Activated T-helper 2 cell treated with anti-CD3 and anti-CD28 coated beads, Interferon-gamma antibody, Interleukin-2, Interleukin-4, amounts not matched to agents 10 μg/mL and 5 μg/mL and 100 μg/mL, durations not matched to agents 14 hours and 24 hours and 36 hours (primary cell): ENCODE measurements at regions not wholly inside any gene's neighbourhood (a gene's known extent, or its start where the extent isn't known, plus 50 kb on each side); places are given as distances from the start of the nearest gene placed in this dataset.

Experiments used
- DNase-seq: peaks from one replicate; pipeline ENCODE4 v3.0.0; 2021; ENCODE audit warnings: low spot score
- H3K27ac Mint-ChIP-seq: one replicate; pipeline ENCODE4 v1.8.0; 2021; ENCODE audit warnings: mixed read lengths
- H3K27me3 Mint-ChIP-seq: one replicate; pipeline ENCODE4 v1.8.0; 2021; ENCODE audit warnings: low read depth, mixed read lengths
- H3K36me3 Mint-ChIP-seq: one replicate; pipeline ENCODE4 v1.8.0; 2021; ENCODE audit warnings: low read depth, mixed read lengths
- H3K4me1 Mint-ChIP-seq: one replicate; pipeline ENCODE4 v1.8.0; 2021; ENCODE audit warnings: low read depth, mixed read lengths
- H3K4me3 Mint-ChIP-seq: one replicate; pipeline ENCODE4 v1.8.0; 2021; ENCODE audit warnings: low read depth, mild to moderate bottlenecking, moderate library complexity, mixed read lengths
- H3K9me3 Mint-ChIP-seq: one replicate; pipeline ENCODE4 v1.8.0; 2021; ENCODE audit warnings: mixed read lengths
- intact Hi-C: fragments of 100-400 bp; cut with micrococcal nuclease; formaldehyde crosslinking; loops from one replicate; pipeline ENCODE4 v1.15.1; 2023

DNA sequence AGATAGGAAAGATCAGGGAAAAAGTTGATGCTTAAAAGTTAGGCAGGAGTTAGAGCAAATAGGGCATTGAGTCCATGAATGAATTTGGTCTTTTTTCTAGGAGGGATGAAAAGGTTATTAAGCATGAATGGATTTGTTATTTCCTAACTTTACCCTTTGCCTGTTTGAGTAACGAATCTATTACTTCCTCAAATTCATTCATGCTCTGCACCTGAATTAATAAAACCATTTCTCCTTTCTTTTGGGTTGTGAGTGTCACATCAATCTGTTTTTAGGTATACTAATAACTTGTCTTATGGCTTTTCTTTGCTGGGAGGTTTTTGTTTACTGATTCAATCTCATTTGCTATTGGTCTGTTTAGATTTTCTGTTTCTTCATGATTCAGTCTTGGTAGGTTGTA lies 1217.7 kb upstream of the CELF2 start:
- H3K4me1 Mint-ChIP-seq: no peaks in the 10 kb centered on the region
- no peak overlapping the region for H3K4me3 Mint-ChIP-seq
- no peak overlapping the region for H3K27ac Mint-ChIP-seq
- no peaks in the 10 kb centered on the region for H3K36me3 Mint-ChIP-seq
- DNase-seq: no peak
- intact Hi-C loops: no loop called here
- H3K27me3 Mint-ChIP-seq: no peaks in the 10 kb centered on the region
- no peaks in the 10 kb centered on the region for H3K9me3 Mint-ChIP-seq

DNA sequence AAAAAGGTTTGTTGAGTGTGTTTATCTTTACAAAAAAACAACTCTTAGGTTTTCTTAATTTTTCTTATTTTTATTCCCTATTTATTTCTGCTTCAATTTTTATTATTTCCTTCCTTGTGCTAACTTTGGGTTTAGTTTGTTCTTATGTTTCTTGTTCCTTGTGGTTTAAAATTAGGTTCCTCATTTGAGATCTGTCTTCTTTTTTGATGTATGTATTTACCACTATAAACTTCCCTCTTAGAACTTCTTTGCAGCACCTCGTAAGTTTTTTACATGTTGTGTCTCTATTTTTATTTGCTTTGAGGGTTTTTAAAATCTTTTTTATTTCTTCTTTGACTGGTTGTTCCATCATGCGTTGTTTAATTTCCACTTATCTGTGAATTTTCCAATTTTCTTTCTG lies 1217.1 kb upstream of the CELF2 start:
- Mint-ChIP-seq H3K4me1 (no peaks in the 10 kb centered on the region), H3K9me3 (no peaks in the 10 kb centered on the region), H3K27ac (no peak overlapping the region), H3K4me3 (no peak overlapping the region), H3K27me3 (no peaks in the 10 kb centered on the region), H3K36me3 (no peaks in the 10 kb centered on the region)
- no peak for DNase-seq
- intact Hi-C loops: no loop called here

DNA sequence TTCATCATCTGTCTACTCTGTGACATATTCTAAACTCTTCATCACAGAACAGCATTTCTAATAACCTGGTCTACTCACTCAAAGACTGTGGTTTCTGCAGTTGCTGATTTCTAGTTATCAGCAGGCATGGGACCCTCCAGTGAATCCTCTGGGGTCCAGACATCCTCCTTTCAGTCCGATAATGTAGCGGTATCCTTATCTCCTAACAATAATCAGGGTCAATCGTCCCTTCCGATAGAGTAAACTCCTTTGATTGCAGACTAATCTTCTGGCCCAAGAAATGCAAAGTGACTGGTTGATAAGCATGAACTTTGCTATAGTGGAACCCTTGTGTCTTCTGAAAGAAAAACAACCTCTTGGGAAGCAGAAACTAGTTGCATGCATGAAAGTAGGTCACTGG lies 1209.8 kb upstream of the CELF2 start:
- Mint-ChIP-seq H3K4me3 (no peak overlapping the region), H3K36me3 (no peaks in the 10 kb centered on the region), H3K9me3 (no peaks in the 10 kb centered on the region), H3K4me1 (no peaks in the 10 kb centered on the region), H3K27ac (no peak overlapping the region), H3K27me3 (no peaks in the 10 kb centered on the region)
- DNase-seq: no peak
- intact Hi-C loops: no loop called here

DNA sequence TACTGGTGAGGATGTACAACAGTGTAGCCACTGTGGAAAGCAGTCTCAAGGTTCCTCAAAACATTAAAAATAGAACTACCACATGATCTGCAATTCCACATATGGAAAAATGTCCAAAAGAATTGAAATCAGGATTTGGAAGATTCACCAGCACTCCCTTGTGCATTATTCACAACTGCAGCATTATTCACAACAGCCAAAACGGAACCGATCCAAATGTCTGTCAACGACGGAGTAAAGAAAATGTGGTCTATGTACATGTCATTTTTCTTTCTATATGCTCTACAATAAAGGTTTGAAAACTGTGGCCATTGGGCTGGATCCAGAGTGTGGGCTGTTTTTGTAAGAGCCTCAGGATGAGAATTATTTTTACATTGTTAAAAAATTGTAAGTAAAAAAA lies 1206.1 kb upstream of the CELF2 start:
- Mint-ChIP-seq H3K36me3 (no peaks in the 10 kb centered on the region), H3K4me3 (no peak overlapping the region), H3K9me3 (no peaks in the 10 kb centered on the region), H3K27ac (no peak overlapping the region), H3K4me1 (no peaks in the 10 kb centered on the region), H3K27me3 (no peaks in the 10 kb centered on the region)
- intact Hi-C loops: no loop called here
- no peak for DNase-seq

DNA sequence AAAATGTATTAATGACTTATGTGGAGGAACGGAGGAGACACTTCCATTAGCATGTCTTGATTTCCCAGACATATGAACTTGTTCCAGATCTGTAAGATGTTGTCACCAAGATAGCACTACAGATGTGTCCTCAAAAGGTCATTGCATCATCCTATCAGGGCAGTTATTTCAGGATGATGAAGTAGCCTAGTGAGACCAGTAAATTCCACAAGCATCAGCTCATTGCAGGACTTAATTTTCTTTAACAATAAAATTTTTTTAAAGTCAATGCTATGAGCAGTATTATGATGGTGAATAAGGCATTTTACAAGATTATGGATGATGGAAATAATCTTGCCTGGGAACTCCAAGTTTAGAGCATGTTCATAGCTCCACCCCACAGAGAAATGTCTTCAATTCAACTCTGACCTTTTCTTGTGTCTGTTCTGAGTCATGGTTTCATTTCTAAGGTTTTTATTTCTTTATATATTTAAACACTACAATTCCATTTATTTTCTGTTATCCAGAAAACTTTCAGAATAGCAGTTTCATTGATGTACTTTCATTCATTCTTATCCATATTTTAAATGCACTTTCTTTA lies 1203.3 kb upstream of the CELF2 start:
- no peaks in the 10 kb centered on the region for H3K9me3 Mint-ChIP-seq
- no peak overlapping the region for H3K4me3 Mint-ChIP-seq
- DNase-seq: no peak
- intact Hi-C loops: no loop called here
- H3K27ac Mint-ChIP-seq: no peak overlapping the region
- H3K36me3 Mint-ChIP-seq: no peaks in the 10 kb centered on the region
- no peaks in the 10 kb centered on the region for H3K4me1 Mint-ChIP-seq
- no peaks in the 10 kb centered on the region for H3K27me3 Mint-ChIP-seq

DNA sequence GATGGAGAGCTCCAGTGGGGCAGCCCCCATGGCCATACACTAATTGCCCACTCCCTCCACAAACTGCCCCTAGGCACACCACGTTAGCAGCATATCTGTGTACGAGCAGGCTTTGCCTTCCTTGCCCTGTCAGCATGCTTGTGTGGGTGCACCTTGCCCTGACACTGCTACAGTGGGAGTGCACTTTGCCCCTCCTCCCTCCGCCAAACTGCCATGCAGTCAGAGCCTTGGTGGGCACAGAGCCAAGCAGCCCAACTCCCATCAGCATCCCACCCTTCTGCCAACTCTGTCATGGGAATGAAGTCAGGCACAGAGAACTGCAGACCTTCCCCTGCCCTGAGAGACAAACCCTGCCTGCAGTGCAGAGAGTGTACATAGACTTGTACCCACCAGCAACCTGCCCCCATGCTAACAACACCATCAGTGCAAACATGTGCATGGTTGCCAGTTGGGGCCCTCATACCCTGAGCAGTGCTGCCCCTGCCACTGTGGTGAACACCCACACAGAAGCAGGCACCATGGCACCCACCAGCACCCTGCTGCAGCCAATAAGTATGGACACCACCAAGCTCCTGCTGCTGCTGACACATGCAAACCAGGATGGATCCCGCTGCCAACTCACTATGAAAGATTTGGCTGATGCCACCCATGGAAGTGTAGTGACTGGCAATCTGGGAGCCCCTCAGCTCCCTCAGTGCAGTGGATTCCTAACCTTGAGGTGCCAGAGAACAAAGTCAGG lies 1197.7 kb upstream of the CELF2 start:
- no peak for DNase-seq
- no peaks in the 10 kb centered on the region for H3K4me1 Mint-ChIP-seq
- no peaks in the 10 kb centered on the region for H3K27me3 Mint-ChIP-seq
- no peaks in the 10 kb centered on the region for H3K9me3 Mint-ChIP-seq
- H3K36me3 Mint-ChIP-seq: no peaks in the 10 kb centered on the region
- H3K4me3 Mint-ChIP-seq: no peak overlapping the region
- no peak overlapping the region for H3K27ac Mint-ChIP-seq
- intact Hi-C loops: no loop called here

DNA sequence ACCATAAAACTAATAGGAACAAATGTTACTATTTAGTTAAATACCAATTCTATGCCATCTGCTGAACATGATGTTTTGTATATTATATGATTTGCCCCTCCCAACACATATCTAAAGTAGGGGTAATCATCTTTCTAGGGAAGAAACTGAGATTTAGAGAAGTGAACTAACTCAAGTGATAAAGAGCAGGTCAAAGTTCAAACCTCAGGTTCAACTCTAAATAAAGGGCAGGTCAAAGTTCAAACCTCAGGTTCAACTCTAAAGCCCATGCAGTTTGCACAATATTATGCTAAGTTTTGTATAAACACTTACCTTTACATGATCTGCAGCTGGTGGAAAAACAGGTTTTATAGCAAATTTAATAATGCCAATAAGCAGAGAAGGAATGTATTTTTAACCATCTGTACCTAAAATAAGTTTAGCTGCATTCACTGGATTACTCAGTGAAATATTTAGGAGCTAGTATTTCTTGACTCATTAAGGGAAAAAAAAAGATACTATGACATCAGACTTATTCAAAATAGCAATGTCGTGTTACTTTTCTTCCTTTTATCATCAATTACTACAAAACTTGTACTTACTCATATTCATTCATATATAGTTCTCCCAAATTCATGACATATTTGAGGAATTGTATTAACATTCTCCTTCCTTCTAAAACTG lies 1194.3 kb upstream of the CELF2 start:
- intact Hi-C loops: no loop called here
- no peaks in the 10 kb centered on the region for H3K4me1 Mint-ChIP-seq
- H3K36me3 Mint-ChIP-seq: no peaks in the 10 kb centered on the region
- no peak overlapping the region for H3K27ac Mint-ChIP-seq
- no peak overlapping the region for H3K4me3 Mint-ChIP-seq
- no peak for DNase-seq
- no peaks in the 10 kb centered on the region for H3K9me3 Mint-ChIP-seq
- no peaks in the 10 kb centered on the region for H3K27me3 Mint-ChIP-seq

DNA sequence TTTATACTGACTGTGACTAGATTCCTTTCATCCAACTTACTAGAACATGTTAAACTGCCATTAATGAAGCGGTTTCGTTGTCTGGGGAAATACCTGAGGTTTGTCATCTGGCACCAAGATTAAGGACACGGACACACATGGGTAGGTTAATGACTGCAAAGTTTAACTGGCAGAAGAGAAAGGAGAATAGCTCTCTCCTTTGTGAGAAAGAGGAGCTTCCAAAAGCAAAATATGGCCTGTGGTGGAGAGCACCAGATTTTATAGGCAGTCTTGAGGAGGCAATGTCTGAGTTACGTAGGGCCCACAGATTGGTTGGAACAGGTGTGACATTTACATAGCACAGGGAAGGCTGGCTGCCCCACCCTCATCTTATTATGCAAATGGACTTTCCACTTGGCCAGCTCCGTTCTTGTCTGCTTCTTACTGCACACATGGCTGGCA lies 1193.0 kb upstream of the CELF2 start:
- H3K36me3 Mint-ChIP-seq: no peaks in the 10 kb centered on the region
- H3K27me3 Mint-ChIP-seq: no peaks in the 10 kb centered on the region
- intact Hi-C loops: no loop called here
- H3K27ac Mint-ChIP-seq: no peak overlapping the region
- no peaks in the 10 kb centered on the region for H3K4me1 Mint-ChIP-seq
- no peak overlapping the region for H3K4me3 Mint-ChIP-seq
- H3K9me3 Mint-ChIP-seq: no peaks in the 10 kb centered on the region
- DNase-seq: no peak

DNA sequence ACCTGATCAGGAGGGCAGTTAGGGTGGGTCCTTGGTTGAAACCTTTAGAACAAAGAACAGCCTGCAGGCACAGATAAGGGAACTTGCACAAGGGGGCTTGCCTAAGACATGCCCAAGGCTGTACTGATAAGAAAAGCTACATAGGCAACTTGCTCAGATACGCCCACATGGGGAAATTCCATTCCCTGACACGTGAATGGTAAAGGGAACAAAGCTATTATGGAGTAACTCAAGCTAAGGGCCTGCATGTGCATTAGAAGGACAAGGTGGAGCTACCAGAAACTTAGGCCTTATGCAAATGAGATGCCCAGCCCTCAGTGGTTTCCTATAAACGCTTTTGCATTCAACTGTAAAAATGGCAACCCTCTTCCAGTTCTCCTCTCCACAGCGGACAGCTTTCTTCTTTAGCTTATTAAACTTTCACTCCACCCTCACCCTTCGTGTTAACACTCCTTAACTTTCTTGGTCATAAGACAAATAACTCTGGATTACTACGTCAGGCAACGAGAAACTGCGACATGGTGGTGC lies 1192.1 kb upstream of the CELF2 start:
- Mint-ChIP-seq H3K4me3 (no peak overlapping the region), H3K4me1 (no peaks in the 10 kb centered on the region), H3K27ac (no peak overlapping the region), H3K9me3 (no peaks in the 10 kb centered on the region), H3K36me3 (no peaks in the 10 kb centered on the region), H3K27me3 (no peaks in the 10 kb centered on the region)
- no peak for DNase-seq
- intact Hi-C loops: no loop called here

DNA sequence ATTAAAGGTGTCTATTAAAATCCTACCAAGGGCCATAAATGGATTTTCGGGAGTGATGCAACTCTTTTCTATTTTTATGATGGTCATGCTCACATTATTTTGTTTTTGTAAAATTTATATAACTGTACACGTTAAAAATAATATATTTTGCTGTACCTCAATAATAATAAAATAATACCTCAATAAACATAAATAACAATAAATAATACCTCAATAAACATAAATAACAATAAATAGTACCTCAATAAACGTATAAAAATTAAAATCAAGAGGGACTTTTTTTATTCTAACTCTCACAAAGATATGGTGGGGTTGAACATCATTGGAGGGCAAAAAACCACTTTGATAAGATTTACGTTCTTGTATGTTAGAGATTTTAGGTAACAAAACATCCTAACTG lies 1189.6 kb upstream of the CELF2 start:
- Mint-ChIP-seq H3K27me3 (no peaks in the 10 kb centered on the region), H3K27ac (no peak overlapping the region), H3K36me3 (no peaks in the 10 kb centered on the region), H3K4me3 (no peak overlapping the region), H3K9me3 (no peaks in the 10 kb centered on the region), H3K4me1 (no peaks in the 10 kb centered on the region)
- intact Hi-C loops: no loop called here
- DNase-seq: no peak

DNA sequence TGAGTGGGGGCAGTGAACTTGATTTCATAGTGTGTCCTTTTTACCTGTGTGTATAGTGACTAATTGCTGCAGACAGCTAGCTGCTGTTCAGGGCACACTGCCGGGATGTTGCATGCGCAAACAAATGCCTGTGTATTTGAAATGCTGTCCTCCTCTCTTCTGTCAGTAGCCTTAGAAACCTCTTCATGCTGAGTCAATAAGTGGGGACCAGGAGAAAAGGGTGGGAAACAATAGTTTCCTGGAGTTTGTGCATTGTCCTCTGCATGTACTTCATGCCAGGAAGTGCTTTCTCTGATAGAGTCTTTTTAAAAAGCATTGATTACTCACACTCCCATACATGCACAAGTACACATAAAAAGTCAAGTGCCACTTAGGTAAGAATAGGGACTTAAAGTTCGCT lies 1183.7 kb upstream of the CELF2 start:
- intact Hi-C loops: no loop called here
- Mint-ChIP-seq H3K9me3 (peaks cover 6% of the 10 kb centered on the region), H3K36me3 (no peaks in the 10 kb centered on the region), H3K27me3 (no peaks in the 10 kb centered on the region), H3K4me3 (no peak overlapping the region), H3K27ac (no peak overlapping the region), H3K4me1 (no peaks in the 10 kb centered on the region)
- no peak for DNase-seq

DNA sequence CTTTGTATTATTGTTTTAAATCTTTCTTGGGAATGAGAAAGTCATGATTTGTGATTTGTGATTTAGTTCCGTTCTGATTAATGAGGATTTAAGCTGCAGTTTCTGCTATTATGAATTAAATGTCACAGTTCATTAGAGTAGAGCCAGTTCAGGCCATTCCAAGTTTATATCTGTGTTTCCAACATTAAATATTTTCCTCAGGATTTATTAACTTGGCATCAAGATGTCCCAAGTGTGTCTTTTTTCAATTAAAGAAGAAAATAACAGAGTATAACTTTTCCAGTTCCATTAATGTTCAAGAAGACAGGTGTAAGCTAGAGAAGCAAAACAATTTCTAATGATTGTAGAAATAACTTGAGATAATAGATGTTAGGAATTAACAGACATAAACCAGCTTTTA lies 1183.2 kb upstream of the CELF2 start:
- H3K4me1 Mint-ChIP-seq: no peaks in the 10 kb centered on the region
- H3K4me3 Mint-ChIP-seq: no peak overlapping the region
- intact Hi-C loops: no loop called here
- H3K9me3 Mint-ChIP-seq: peaks cover 6% of the 10 kb centered on the region
- no peaks in the 10 kb centered on the region for H3K36me3 Mint-ChIP-seq
- H3K27me3 Mint-ChIP-seq: no peaks in the 10 kb centered on the region
- DNase-seq: no peak
- H3K27ac Mint-ChIP-seq: no peak overlapping the region

DNA sequence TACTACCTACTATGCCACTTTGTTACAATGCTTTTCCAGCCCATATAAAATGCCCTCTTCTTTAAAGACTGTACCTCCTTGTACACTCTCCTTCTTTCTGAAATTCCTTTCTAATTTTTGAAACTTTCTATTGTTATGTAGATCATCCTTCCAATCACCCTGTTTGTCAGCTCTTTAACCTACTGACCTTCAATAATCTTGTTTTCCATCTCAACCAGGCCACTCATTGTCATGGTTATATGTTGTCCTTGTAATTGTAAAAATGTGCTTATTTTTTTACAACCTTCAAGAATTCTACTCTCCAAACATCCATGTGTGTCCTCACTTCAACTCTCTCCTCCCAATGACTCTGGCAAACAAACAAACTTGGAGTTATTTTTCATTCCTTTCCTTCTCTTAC lies 1172.6 kb upstream of the CELF2 start:
- DNase-seq: no peak
- H3K27me3 Mint-ChIP-seq: no peaks in the 10 kb centered on the region
- no peak overlapping the region for H3K27ac Mint-ChIP-seq
- no peak overlapping the region for H3K4me3 Mint-ChIP-seq
- H3K4me1 Mint-ChIP-seq: no peaks in the 10 kb centered on the region
- H3K9me3 Mint-ChIP-seq: peaks cover 13% of the 10 kb centered on the region
- H3K36me3 Mint-ChIP-seq: no peaks in the 10 kb centered on the region
- intact Hi-C loops: no loop called here
